ENCODE measurements at regions not wholly inside any gene's neighbourhood (a gene's known extent, or its start where the extent isn't known, plus 50 kb on each side); places are given as distances from the start of the nearest gene placed in this dataset.

- H3K79me2 ChIP-seq (ENCODE audit: control insufficient read depth, insufficient read depth, low read length): no peaks in the 10 kb centered on the region
- H3K4ac ChIP-seq (ENCODE audit: low read depth, low read length): no peak overlapping the region
- no peak overlapping the region for H3K27ac ChIP-seq (ENCODE audit: low read depth, low read length)
- H3K4me2 ChIP-seq (ENCODE audit: low read length): no peak overlapping the region
- no peak overlapping the region for H3K9ac ChIP-seq (ENCODE audit: low read length)
- H4K5ac ChIP-seq (ENCODE audit: low read length): no peak overlapping the region
- H3K56ac ChIP-seq (ENCODE audit: low read length): no peak overlapping the region
- no peak overlapping the region for H2BK5ac ChIP-seq (ENCODE audit: low read length)
- DNase-seq: no peak
- no peaks in the 10 kb centered on the region for H3K36me3 ChIP-seq (ENCODE audit: control insufficient read depth, insufficient read depth, low read length)
- H3K27me3 ChIP-seq (ENCODE audit: insufficient read depth, low read length, poor library complexity): no peaks in the 10 kb centered on the region
- no peak overlapping the region for H2AK5ac ChIP-seq (ENCODE audit: low read length)
- WGBS (ENCODE audit: extremely low coverage, insufficient coverage, low lambda C conversion rate): no CpG with 5 or more reads among the region's 7 CpGs
- no peak overlapping the region for H4K8ac ChIP-seq (ENCODE audit: low read depth, low read length)
- no peak overlapping the region for H2BK120ac ChIP-seq (ENCODE audit: low read depth, low read length)
- H2BK15ac ChIP-seq (replicated peaks; ENCODE audit: low read depth): no peak overlapping the region
- H3K79me1 ChIP-seq (ENCODE audit: low read length): no peaks in the 10 kb centered on the region
- H3K23ac ChIP-seq (ENCODE audit: low read length): no peak overlapping the region
- H3K18ac ChIP-seq (ENCODE audit: low read length): no peak overlapping the region
- peaks cover 6% of the 10 kb centered on the region for H3K4me1 ChIP-seq (ENCODE audit: control insufficient read depth, low read depth, low read length)
- H3K4me3 ChIP-seq (ENCODE audit: low read length): no peak overlapping the region
These were observed 224.8 kb downstream of the STIM2 start for GRCh38 chr4:27085396-27085795.

GRCh38 chr4:27087306-27088045, 226.8 kb downstream of the STIM2 start:
- Histone ChIP-seq H3K79me1 (ENCODE audit: low read length) (no peaks in the 10 kb centered on the region), H3K4ac (ENCODE audit: low read depth, low read length) (no peak overlapping the region), H2BK15ac (replicated peaks; ENCODE audit: low read depth) (no peak overlapping the region), H3K36me3 (ENCODE audit: control insufficient read depth, insufficient read depth, low read length) (no peaks in the 10 kb centered on the region), H3K4me2 (ENCODE audit: low read length) (no peak overlapping the region), H4K5ac (ENCODE audit: low read length) (no peak overlapping the region), H2AK5ac (ENCODE audit: low read length) (no peak overlapping the region), H3K27ac (ENCODE audit: low read depth, low read length) (no peak overlapping the region), H2BK120ac (ENCODE audit: low read depth, low read length) (no peak overlapping the region), H3K18ac (ENCODE audit: low read length) (no peak overlapping the region), H3K79me2 (ENCODE audit: control insufficient read depth, insufficient read depth, low read length) (no peaks in the 10 kb centered on the region), H2BK5ac (ENCODE audit: low read length) (no peak overlapping the region), H3K9ac (ENCODE audit: low read length) (no peak overlapping the region), H3K4me1 (ENCODE audit: control insufficient read depth, low read depth, low read length) (peaks cover 6% of the 10 kb centered on the region), H3K27me3 (ENCODE audit: insufficient read depth, low read length, poor library complexity) (no peaks in the 10 kb centered on the region), H3K56ac (ENCODE audit: low read length) (no peak overlapping the region), H4K8ac (ENCODE audit: low read depth, low read length) (no peak overlapping the region), H3K4me3 (ENCODE audit: low read length) (no peak overlapping the region), H3K23ac (ENCODE audit: low read length) (no peak overlapping the region)
- no CpG with 5 or more reads among the region's 8 CpGs for WGBS (ENCODE audit: extremely low coverage, insufficient coverage, low lambda C conversion rate)
- DNase-seq: peak; percentile 61

DNA sequence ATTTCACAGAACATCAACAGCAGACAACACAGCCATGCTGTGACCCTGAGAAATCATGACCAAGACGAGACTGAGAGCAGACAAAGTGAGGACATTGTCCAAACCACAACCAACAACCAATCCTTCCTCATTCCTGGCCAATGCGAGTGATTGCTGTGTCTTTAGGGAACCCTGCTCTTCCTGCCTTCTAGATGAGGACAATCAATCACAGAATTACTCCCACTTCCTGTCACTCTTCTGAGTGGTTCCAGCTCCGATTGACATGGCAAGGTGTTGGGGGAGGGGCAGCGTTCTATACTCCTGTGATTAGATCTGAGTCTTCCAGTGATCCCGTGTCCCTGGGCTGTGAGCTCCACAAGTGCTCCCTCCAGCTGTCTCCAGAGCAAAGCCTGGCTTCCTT, 227.8 kb downstream of the STIM2 start:
- H2BK5ac ChIP-seq (ENCODE audit: low read length): no peak overlapping the region
- no peaks in the 10 kb centered on the region for H3K79me1 ChIP-seq (ENCODE audit: low read length)
- H3K27me3 ChIP-seq (ENCODE audit: insufficient read depth, low read length, poor library complexity): no peaks in the 10 kb centered on the region
- no peak overlapping the region for H3K27ac ChIP-seq (ENCODE audit: low read depth, low read length)
- no peak overlapping the region for H2AK5ac ChIP-seq (ENCODE audit: low read length)
- no peak overlapping the region for H3K4me3 ChIP-seq (ENCODE audit: low read length)
- H3K79me2 ChIP-seq (ENCODE audit: control insufficient read depth, insufficient read depth, low read length): no peaks in the 10 kb centered on the region
- H3K9ac ChIP-seq (ENCODE audit: low read length): no peak overlapping the region
- H3K4me2 ChIP-seq (ENCODE audit: low read length): no peak overlapping the region
- H3K4me1 ChIP-seq (ENCODE audit: control insufficient read depth, low read depth, low read length): peaks cover 6% of the 10 kb centered on the region
- no peaks in the 10 kb centered on the region for H3K36me3 ChIP-seq (ENCODE audit: control insufficient read depth, insufficient read depth, low read length)
- no peak overlapping the region for H4K8ac ChIP-seq (ENCODE audit: low read depth, low read length)
- peak; percentile 56 for DNase-seq
- H2BK15ac ChIP-seq (replicated peaks; ENCODE audit: low read depth): no peak overlapping the region
- H2BK120ac ChIP-seq (ENCODE audit: low read depth, low read length): no peak overlapping the region
- no peak overlapping the region for H3K4ac ChIP-seq (ENCODE audit: low read depth, low read length)
- no CpG with 5 or more reads among the region's 5 CpGs for WGBS (ENCODE audit: extremely low coverage, insufficient coverage, low lambda C conversion rate)
- no peak overlapping the region for H4K5ac ChIP-seq (ENCODE audit: low read length)
- peak overlapping the region; percentile 25 for H3K56ac ChIP-seq (ENCODE audit: low read length)
- H3K23ac ChIP-seq (ENCODE audit: low read length): no peak overlapping the region
- no peak overlapping the region for H3K18ac ChIP-seq (ENCODE audit: low read length)

GRCh38 chr4:27089186-27089585, 228.5 kb downstream of the STIM2 start:
- Histone ChIP-seq H3K4me2 (ENCODE audit: low read length) (no peak overlapping the region), H3K79me1 (ENCODE audit: low read length) (no peaks in the 10 kb centered on the region), H3K27me3 (ENCODE audit: insufficient read depth, low read length, poor library complexity) (no peaks in the 10 kb centered on the region), H2BK15ac (replicated peaks; ENCODE audit: low read depth) (no peak overlapping the region), H3K56ac (ENCODE audit: low read length) (no peak overlapping the region), H2AK5ac (ENCODE audit: low read length) (no peak overlapping the region), H3K27ac (ENCODE audit: low read depth, low read length) (no peak overlapping the region), H4K5ac (ENCODE audit: low read length) (no peak overlapping the region), H3K79me2 (ENCODE audit: control insufficient read depth, insufficient read depth, low read length) (no peaks in the 10 kb centered on the region), H3K23ac (ENCODE audit: low read length) (no peak overlapping the region), H3K36me3 (ENCODE audit: control insufficient read depth, insufficient read depth, low read length) (no peaks in the 10 kb centered on the region), H3K4me1 (ENCODE audit: control insufficient read depth, low read depth, low read length) (peaks cover 4% of the 10 kb centered on the region), H3K4ac (ENCODE audit: low read depth, low read length) (no peak overlapping the region), H3K18ac (ENCODE audit: low read length) (no peak overlapping the region), H3K4me3 (ENCODE audit: low read length) (no peak overlapping the region), H3K9ac (ENCODE audit: low read length) (no peak overlapping the region), H2BK120ac (ENCODE audit: low read depth, low read length) (no peak overlapping the region), H4K8ac (ENCODE audit: low read depth, low read length) (no peak overlapping the region), H2BK5ac (ENCODE audit: low read length) (no peak overlapping the region)
- no CpG with 5 or more reads among the region's 5 CpGs for WGBS (ENCODE audit: extremely low coverage, insufficient coverage, low lambda C conversion rate)
- peak; percentile 51 for DNase-seq

GRCh38 chr4:27090406-27090805, 229.8 kb downstream of the STIM2 start:
- Histone ChIP-seq H3K27me3 (ENCODE audit: insufficient read depth, low read length, poor library complexity) (no peaks in the 10 kb centered on the region), H4K8ac (ENCODE audit: low read depth, low read length) (no peak overlapping the region), H3K23ac (ENCODE audit: low read length) (no peak overlapping the region), H3K4me2 (ENCODE audit: low read length) (no peak overlapping the region), H3K4me3 (ENCODE audit: low read length) (no peak overlapping the region), H4K5ac (ENCODE audit: low read length) (no peak overlapping the region), H3K27ac (ENCODE audit: low read depth, low read length) (no peak overlapping the region), H3K79me2 (ENCODE audit: control insufficient read depth, insufficient read depth, low read length) (no peaks in the 10 kb centered on the region), H2BK5ac (ENCODE audit: low read length) (no peak overlapping the region), H3K36me3 (ENCODE audit: control insufficient read depth, insufficient read depth, low read length) (no peaks in the 10 kb centered on the region), H2AK5ac (ENCODE audit: low read length) (no peak overlapping the region), H3K56ac (ENCODE audit: low read length) (no peak overlapping the region), H3K79me1 (ENCODE audit: low read length) (no peaks in the 10 kb centered on the region), H3K9ac (ENCODE audit: low read length) (no peak overlapping the region), H2BK120ac (ENCODE audit: low read depth, low read length) (no peak overlapping the region), H3K4me1 (ENCODE audit: control insufficient read depth, low read depth, low read length) (peaks cover 4% of the 10 kb centered on the region), H3K4ac (ENCODE audit: low read depth, low read length) (no peak overlapping the region), H3K18ac (ENCODE audit: low read length) (no peak overlapping the region), H2BK15ac (replicated peaks; ENCODE audit: low read depth) (no peak overlapping the region)
- no CpG with 5 or more reads among the region's 6 CpGs for WGBS (ENCODE audit: extremely low coverage, insufficient coverage, low lambda C conversion rate)
- DNase-seq: no peak

- Histone ChIP-seq H2BK5ac (ENCODE audit: low read length) (no peak overlapping the region), H3K4me3 (ENCODE audit: low read length) (no peak overlapping the region), H3K79me1 (ENCODE audit: low read length) (no peaks in the 10 kb centered on the region), H4K8ac (ENCODE audit: low read depth, low read length) (no peak overlapping the region), H3K36me3 (ENCODE audit: control insufficient read depth, insufficient read depth, low read length) (no peaks in the 10 kb centered on the region), H2BK15ac (replicated peaks; ENCODE audit: low read depth) (no peak overlapping the region), H4K5ac (ENCODE audit: low read length) (no peak overlapping the region), H3K23ac (ENCODE audit: low read length) (no peak overlapping the region), H3K79me2 (ENCODE audit: control insufficient read depth, insufficient read depth, low read length) (no peaks in the 10 kb centered on the region), H3K27ac (ENCODE audit: low read depth, low read length) (no peak overlapping the region), H3K4ac (ENCODE audit: low read depth, low read length) (no peak overlapping the region), H3K4me1 (ENCODE audit: control insufficient read depth, low read depth, low read length) (no peaks in the 10 kb centered on the region), H3K9ac (ENCODE audit: low read length) (no peak overlapping the region), H3K18ac (ENCODE audit: low read length) (no peak overlapping the region), H2BK120ac (ENCODE audit: low read depth, low read length) (no peak overlapping the region), H3K4me2 (ENCODE audit: low read length) (no peak overlapping the region), H2AK5ac (ENCODE audit: low read length) (no peak overlapping the region), H3K27me3 (ENCODE audit: insufficient read depth, low read length, poor library complexity) (no peaks in the 10 kb centered on the region), H3K56ac (ENCODE audit: low read length) (no peak overlapping the region)
- DNase-seq: no peak
- whole genome bisulfite sequencing (ENCODE audit: extremely low coverage, insufficient coverage, low lambda C conversion rate): no CpG with 5 or more reads among the region's 6 CpGs
These were observed 233.6 kb downstream of the STIM2 start for GRCh38 chr4:27094224-27094623.

Data from mesendoderm (in vitro differentiated cells).